ENCODE measurements at regions not wholly inside any gene's neighbourhood (a gene's known extent, or its start where the extent isn't known, plus 50 kb on each side); places are given as distances from the start of the nearest gene placed in this dataset.

GRCh38 chr2:204356151-204356641 is 189.1 kb upstream of the PARD3B start:
- H3K36me3 Mint-ChIP-seq = no peaks in the 10 kb centered on the region
- no peak for TF ChIP-seq MAX (CRISPR knock-in tag; IDR thresholded peaks at IDR 0.05)
- TF ChIP-seq GABPB1 (CRISPR knock-in tag; IDR thresholded peaks at IDR 0.05) = no peak
- TF ChIP-seq ETV6 (CRISPR knock-in tag; IDR thresholded peaks at IDR 0.05) = no peak
- TF ChIP-seq IRF2 (CRISPR knock-in tag; IDR thresholded peaks at IDR 0.05; ENCODE audit: borderline replicate concordance, low read depth) = no peak
- TF ChIP-seq CDX4 (CRISPR knock-in tag; IDR thresholded peaks at IDR 0.05; ENCODE audit: borderline replicate concordance) = no peak
- TF ChIP-seq ZSCAN18 (CRISPR knock-in tag; IDR thresholded peaks at IDR 0.05) = no peak
- no peak for TF ChIP-seq JUN (CRISPR knock-in tag; IDR thresholded peaks at IDR 0.05)
- no peak for TF ChIP-seq ATF3 (CRISPR knock-in tag; conservative IDR thresholded peaks at IDR 0.05)
- no peak for TF ChIP-seq USF1 (CRISPR knock-in tag; IDR thresholded peaks at IDR 0.05)
- H3K9me3 Mint-ChIP-seq = no peaks in the 10 kb centered on the region
- no peaks in the 10 kb centered on the region for H3K27me3 Mint-ChIP-seq (ENCODE audit: low read depth)
- no peak overlapping the region for H3K4me3 Mint-ChIP-seq
- H3K27ac Mint-ChIP-seq = no peak overlapping the region
- ATAC-seq = no peak
- POLR2A ChIA-PET = no interaction called here
- DNase-seq (ENCODE audit: low spot score) = no peak
- peaks cover 3% of the 10 kb centered on the region; the same call in 1 of the 2 replicates for H3K4me1 Mint-ChIP-seq
- CTCF ChIA-PET = no interaction called here

- Mint-ChIP-seq H3K4me1 (peaks cover 3% of the 10 kb centered on the region; the same call in 1 of the 2 replicates), H3K4me3 (no peak overlapping the region), H3K9me3 (no peaks in the 10 kb centered on the region), H3K27me3 (ENCODE audit: low read depth) (no peaks in the 10 kb centered on the region), H3K27ac (no peak overlapping the region), H3K36me3 (no peaks in the 10 kb centered on the region)
- ATAC-seq (no peak), DNase-seq (ENCODE audit: low spot score) (no peak)
- ChIA-PET POLR2A (no interaction called here), CTCF (no interaction called here)
- TF ChIP-seq ZNF281 (CRISPR knock-in tag; IDR thresholded peaks at IDR 0.05) (no peak), ATF3 (CRISPR knock-in tag; conservative IDR thresholded peaks at IDR 0.05) (no peak), ESRRA (CRISPR knock-in tag; IDR thresholded peaks at IDR 0.05; ENCODE audit: borderline replicate concordance) (no peak), ELF4 (CRISPR knock-in tag; IDR thresholded peaks at IDR 0.05; ENCODE audit: low read depth) (no peak), NFE2L1 (CRISPR knock-in tag; IDR thresholded peaks at IDR 0.05) (no peak), CDX4 (CRISPR knock-in tag; IDR thresholded peaks at IDR 0.05; ENCODE audit: borderline replicate concordance) (no peak), MXD4 (CRISPR knock-in tag; IDR thresholded peaks at IDR 0.05; ENCODE audit: borderline replicate concordance) (no peak), FOXK1 (CRISPR knock-in tag; IDR thresholded peaks at IDR 0.05) (no peak), JAZF1 (CRISPR knock-in tag; IDR thresholded peaks at IDR 0.05) (no peak), CTCF (IDR thresholded peaks at IDR 0.05) (no peak), E2F5 (CRISPR knock-in tag; IDR thresholded peaks at IDR 0.05) (no peak), ZNF263 (CRISPR knock-in tag; IDR thresholded peaks at IDR 0.05; ENCODE audit: low read depth) (no peak), ZBTB43 (CRISPR knock-in tag; IDR thresholded peaks at IDR 0.05) (no peak), FOXP1 (CRISPR knock-in tag; IDR thresholded peaks at IDR 0.05; ENCODE audit: borderline replicate concordance) (no peak), NR1H2 (CRISPR knock-in tag; IDR thresholded peaks at IDR 0.05) (no peak)
These were observed 188.0 kb upstream of the PARD3B start for GRCh38 chr2:204357286-204357685.
